ENCODE measurements at regions not wholly inside any gene's neighbourhood (a gene's known extent, or its start where the extent isn't known, plus 50 kb on each side); places are given as distances from the start of the nearest gene placed in this dataset.

GRCh38 chr15:61459785-61460707 lies 230.9 kb upstream of the RORA start:
- no peak for DNase-seq

GRCh38 chr15:61457050-61457733 lies 228.1 kb upstream of the RORA start:
- no peak for DNase-seq

GRCh38 chr15:61449186-61449702 lies 220.1 kb upstream of the RORA start:
- DNase-seq, result no peak

GRCh38 chr15:61447981-61448380 lies 218.9 kb upstream of the RORA start:
- DNase-seq, result no peak

- DNase-seq, result no peak
Measured at GRCh38 chr15:61444585-61444984, 215.5 kb upstream of the RORA start.

GRCh38 chr15:61442821-61443220 lies 213.7 kb upstream of the RORA start:
- no peak for DNase-seq

GRCh38 chr15:61441891-61442290 lies 212.8 kb upstream of the RORA start:
- no peak for DNase-seq

GRCh38 chr15:61426466-61426865 lies 197.4 kb upstream of the RORA start:
- no peak for DNase-seq

- DNase-seq, result no peak
Measured at GRCh38 chr15:61425934-61426333, 196.8 kb upstream of the RORA start.

GRCh38 chr15:61422773-61423172 lies 193.7 kb upstream of the RORA start:
- no peak for DNase-seq

- DNase-seq, result no peak
Measured at GRCh38 chr15:61421938-61422337, 192.8 kb upstream of the RORA start.

- DNase-seq, result no peak
Measured at GRCh38 chr15:61421470-61421869, 192.4 kb upstream of the RORA start.

GRCh38 chr15:61420546-61420945 lies 191.4 kb upstream of the RORA start:
- DNase-seq, result no peak

GRCh38 chr15:61415617-61416120 lies 186.6 kb upstream of the RORA start:
- DNase-seq, result no peak

- no peak for DNase-seq
Measured at GRCh38 chr15:61411902-61412510, 182.9 kb upstream of the RORA start.

- no peak for DNase-seq
Measured at GRCh38 chr15:61410662-61411061, 181.6 kb upstream of the RORA start.

GRCh38 chr15:61404567-61404966 lies 175.5 kb upstream of the RORA start:
- no peak for DNase-seq

- DNase-seq, result no peak
Measured at GRCh38 chr15:61403884-61404283, 174.8 kb upstream of the RORA start.

- DNase-seq, result no peak
Measured at GRCh38 chr15:61401903-61402698, 173.0 kb upstream of the RORA start.

GRCh38 chr15:61398310-61398709 lies 169.2 kb upstream of the RORA start:
- no peak for DNase-seq

- DNase-seq, result no peak
Measured at GRCh38 chr15:61396235-61396919, 167.3 kb upstream of the RORA start.

GRCh38 chr15:61393949-61394348 lies 164.8 kb upstream of the RORA start:
- DNase-seq, result no peak

All from NCI-H1417 treated with DMSO at 0.1 percent for 48 hours (cell line).